Keratinocyte (primary cell): ENCODE measurements at regions not wholly inside any gene's neighbourhood (a gene's known extent, or its start where the extent isn't known, plus 50 kb on each side); places are given as distances from the start of the nearest gene placed in this dataset.

Experiments used
- CTCF ChIP-seq, 3 experiments: IDR thresholded peaks in 1 of 3; conservative IDR thresholded peaks in 1 of 3; optimal IDR thresholded peaks in 1 of 3; 2 replicates in 2 of 3; 3 replicates in 1 of 3; pipeline versions ENCODE3 to v1.5.1; 2011; ENCODE audit warnings: low read length in 3 of 3, mild to moderate bottlenecking in 3 of 3, moderate library complexity in 2 of 3, control low read depth in 1 of 3, inconsistent platforms in 1 of 3; ENCODE audit not compliant: insufficient read depth in 2 of 3; ENCODE audit errors: extremely low read depth in 1 of 3
- EZH2 ChIP-seq: IDR thresholded peaks from one replicate; pipeline ENCODE4 v1.6.1; 2012; ENCODE audit warnings: inconsistent platforms, mild to moderate bottlenecking, low read length, moderate library complexity

GRCh38 chr2:221064058-221064854 is 507.8 kb downstream of the EPHA4 start:
- no peak for TF ChIP-seq CTCF (optimal IDR thresholded peaks at IDR 0.05 in 1 of 3, IDR thresholded peaks at IDR 0.05 in 1 of 3, conservative IDR thresholded peaks at IDR 0.05 in 1 of 3; ENCODE audit: extremely low read depth in 1 of 3, insufficient read depth in 2 of 3, low read length in 3 of 3)
- TF ChIP-seq EZH2 = no peak
